ENCODE measurements at regions not wholly inside any gene's neighbourhood (a gene's known extent, or its start where the extent isn't known, plus 50 kb on each side); places are given as distances from the start of the nearest gene placed in this dataset.

DNA sequence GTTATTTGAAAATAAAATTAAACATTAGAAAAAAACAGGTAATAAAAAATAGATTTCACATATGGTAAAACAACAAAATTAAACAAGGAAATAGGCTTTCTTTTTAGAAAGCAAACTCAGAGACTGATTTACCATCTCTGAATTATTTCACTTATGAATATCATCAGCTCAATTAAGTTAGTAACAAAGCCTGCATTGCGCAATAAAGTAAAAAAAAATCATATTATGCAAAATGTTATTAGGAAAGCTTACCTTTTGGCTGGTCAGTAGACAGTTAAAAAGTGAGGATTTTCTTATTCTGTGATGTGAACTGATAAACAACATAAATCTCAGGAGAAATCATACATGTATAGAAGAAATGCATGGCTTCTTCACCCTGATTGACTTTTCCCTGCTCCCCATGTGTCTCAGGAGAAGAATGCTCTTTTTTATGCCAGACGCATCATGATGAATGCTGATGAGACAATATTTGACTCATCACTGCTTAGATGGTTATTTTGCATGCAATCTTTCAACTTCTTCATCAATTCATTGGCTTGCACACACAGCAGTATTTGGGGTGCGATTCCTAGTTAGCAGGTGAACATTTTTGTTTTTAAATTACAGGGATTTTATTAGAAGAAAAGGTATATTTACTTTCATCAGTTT, 124.5 kb upstream of the USP15 start:
- Histone ChIP-seq H3K4me3 (no peak overlapping the region), H3K27ac (no peak overlapping the region)

- H3K27ac ChIP-seq: no peak overlapping the region
- H3K4me3 ChIP-seq: no peak overlapping the region
Measured at GRCh38 chr12:62136496-62136895, 123.7 kb upstream of the USP15 start.

DNA sequence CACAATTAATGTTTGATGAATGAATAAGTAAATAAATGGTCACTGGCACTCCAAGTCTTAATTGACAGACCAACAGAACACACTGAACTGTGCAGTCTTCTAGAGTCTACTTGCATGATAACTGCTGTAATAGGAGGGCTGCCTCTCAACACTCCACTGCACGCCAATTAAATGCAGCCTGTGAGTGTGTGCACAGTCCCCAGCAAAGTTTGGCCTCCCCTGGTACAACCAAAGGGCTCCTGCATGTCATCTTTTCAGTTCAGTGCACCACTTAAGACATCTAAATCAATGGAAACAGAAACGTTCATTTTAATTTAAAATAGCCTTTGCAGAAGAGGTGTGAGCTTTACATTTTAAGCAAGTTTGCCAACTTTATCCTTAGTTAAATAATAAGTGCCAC, 121.7 kb upstream of the USP15 start:
- Histone ChIP-seq H3K4me3 (no peak overlapping the region), H3K27ac (no peak overlapping the region)

DNA sequence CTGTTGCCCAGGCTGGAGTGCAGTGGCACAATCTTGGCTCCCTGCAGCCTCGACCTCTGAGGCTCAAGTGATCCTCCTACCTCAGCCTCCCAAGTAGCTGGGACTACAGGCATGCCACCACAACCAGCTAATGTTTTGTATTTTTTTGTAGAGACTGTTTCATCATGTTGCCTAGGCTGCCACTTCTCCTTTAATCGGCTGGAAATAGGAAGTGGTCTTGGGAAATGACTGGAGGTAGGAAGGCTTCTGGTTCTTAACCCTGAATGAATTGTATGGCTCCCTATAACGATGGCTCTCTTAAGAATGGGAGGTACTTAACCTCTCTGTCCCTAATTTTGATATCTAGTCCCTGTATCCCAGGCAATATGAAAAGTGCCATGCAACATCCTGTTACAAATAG, 113.9 kb upstream of the USP15 start:
- no peak overlapping the region for H3K4me3 ChIP-seq
- H3K27ac ChIP-seq: no peak overlapping the region

DNA sequence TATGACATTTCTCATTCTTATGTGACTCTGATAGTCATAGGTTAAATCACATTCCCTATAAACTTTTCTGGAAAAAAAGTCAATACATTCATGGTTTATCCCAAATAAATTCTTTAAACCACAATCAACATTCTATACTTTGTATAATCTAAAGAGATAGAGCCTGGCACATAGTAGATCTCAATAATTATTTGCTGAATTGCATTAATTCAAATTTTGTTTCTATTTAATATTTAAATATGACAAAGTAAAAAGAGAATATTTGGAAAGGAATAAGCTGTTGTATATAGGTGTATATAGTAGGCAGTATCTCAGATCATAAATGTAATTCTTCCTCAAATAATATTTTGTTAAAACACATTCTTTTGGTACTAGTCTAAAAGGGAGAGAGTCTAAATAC, 102.2 kb upstream of the USP15 start:
- H3K4me3 ChIP-seq: no peak overlapping the region
- no peak overlapping the region for H3K27ac ChIP-seq

DNA sequence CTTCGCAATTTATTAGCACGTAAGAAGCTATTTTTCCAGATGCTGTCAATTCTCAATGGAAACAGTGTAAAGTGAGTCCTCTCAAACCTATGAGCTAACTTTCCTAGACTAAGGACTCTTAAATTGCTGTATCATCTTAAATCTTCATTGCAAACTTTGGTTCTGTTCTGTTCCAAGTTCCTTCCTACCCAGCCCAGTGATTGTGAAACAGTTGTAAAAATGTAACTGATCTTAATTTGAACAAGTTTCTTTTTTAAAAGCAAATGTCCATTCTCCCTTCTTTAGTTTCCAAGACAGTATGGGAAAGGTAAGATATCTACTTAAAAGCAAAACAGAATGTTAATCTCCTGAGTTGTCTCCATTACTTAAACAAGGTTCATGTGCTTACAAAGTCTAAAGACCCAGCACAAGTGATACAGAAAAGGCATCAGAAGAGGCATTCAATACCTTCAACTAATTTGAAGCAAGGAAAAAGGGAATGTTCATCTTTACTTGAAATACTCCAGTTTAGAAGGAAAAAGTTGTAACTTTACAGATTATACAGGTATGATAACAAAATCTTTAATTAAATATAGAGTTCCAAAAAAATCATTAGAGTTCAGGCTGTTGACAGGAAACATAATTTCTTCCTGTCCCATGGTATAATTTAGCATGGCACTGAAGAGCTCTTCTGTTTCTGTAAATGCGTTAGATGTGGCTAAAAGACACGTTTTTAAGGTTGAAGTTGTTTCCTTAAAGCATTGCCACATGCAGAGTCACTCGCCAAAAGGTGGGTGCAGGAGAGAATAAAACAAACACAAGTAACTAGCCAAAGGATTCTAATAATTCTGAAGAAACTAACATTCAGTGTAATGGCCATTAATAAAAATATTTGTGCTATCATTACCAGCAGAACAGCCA, 101.5 kb upstream of the USP15 start:
- H3K4me3 ChIP-seq: no peak overlapping the region
- H3K27ac ChIP-seq: no peak overlapping the region

DNA sequence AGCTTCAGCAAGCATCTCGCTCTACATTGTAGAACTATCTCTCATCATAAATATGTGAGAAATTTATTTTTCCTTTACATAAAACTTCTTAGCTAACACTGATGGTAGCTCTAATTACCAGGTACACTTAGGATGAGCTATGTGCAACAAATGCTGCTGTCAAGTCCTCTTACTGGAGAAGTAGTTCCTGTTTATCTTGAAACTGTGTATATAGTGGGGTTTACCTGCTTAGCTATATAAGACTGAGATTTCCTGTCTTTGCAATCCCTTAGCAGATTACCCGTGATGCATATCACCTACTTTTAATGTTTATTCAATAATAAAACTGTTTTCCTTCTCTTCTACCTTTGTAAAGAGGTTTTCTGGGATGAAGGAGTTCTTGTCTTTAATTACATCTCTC, 98.0 kb upstream of the USP15 start:
- H3K27ac ChIP-seq: no peak overlapping the region
- H3K4me3 ChIP-seq: no peak overlapping the region

- Histone ChIP-seq H3K27ac (peak overlapping the region in 1 of 21 experiments; percentile 14), H3K4me3 (no peak overlapping the region)
Measured at GRCh38 chr12:62163368-62163767, 96.8 kb upstream of the USP15 start.

DNA sequence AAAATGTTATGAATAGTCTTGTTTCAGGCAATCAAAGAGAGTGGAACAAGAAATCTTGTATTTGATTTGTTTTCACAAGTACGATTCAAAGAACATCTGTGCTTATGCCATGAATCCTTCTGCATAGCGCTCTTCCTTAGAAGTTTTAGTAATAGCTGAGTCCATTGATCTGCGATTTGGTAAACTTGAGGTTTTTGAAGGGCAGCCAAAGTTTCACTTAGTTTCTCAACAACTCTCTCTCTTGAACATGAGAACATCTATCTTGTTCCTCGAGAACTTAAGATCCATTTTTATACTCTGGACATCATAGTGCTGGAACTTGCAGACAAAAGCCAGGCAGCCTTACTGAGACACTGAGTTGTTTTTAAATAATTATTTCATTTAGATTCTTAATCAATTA, 96.2 kb upstream of the USP15 start:
- Histone ChIP-seq H3K27ac (peak overlapping the region in 1 of 21 experiments; percentile 14), H3K4me3 (no peak overlapping the region)

DNA sequence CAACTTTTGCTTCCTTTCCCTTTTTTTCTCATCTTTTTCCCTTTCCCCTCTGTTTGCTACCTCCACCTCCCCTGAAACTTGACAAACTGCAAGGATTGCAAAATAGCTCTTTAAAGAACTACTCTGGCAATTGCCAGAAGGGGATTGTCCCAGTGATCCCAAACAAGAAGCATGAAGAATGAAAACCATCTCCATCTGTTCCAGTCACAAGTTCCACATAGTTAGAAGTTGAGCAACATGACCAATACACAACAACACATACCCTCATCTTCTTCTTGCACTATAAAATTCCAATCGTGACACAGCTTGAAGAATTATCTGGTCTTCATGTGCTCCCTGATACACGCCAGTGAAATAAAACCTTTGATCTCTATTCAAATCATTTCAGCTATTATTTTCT, 93.7 kb upstream of the USP15 start:
- H3K27ac ChIP-seq: no peak overlapping the region
- no peak overlapping the region for H3K4me3 ChIP-seq

GRCh38 chr12:62168411-62168810, 91.8 kb upstream of the USP15 start:
- Histone ChIP-seq H3K4me3 (no peak overlapping the region), H3K27ac (no peak overlapping the region)

- no peak overlapping the region for H3K27ac ChIP-seq
- H3K4me3 ChIP-seq: no peak overlapping the region
Measured at GRCh38 chr12:62170241-62170640, 90.0 kb upstream of the USP15 start.

- Histone ChIP-seq H3K4me3 (peak overlapping the region; percentile 16 to 45 (median 30)), H3K27ac (peak overlapping the region in 2 of 21 experiments; percentile 6 to 42)
Measured at GRCh38 chr12:62190689-62191490, 69.3 kb upstream of the USP15 start.

GRCh38 chr12:62191491-62192179, 68.6 kb upstream of the USP15 start:
- peak overlapping the region; percentile 16 to 45 (median 30) for H3K4me3 ChIP-seq
- peak overlapping the region in 2 of 21 experiments; percentile 14 to 59 for H3K27ac ChIP-seq

DNA sequence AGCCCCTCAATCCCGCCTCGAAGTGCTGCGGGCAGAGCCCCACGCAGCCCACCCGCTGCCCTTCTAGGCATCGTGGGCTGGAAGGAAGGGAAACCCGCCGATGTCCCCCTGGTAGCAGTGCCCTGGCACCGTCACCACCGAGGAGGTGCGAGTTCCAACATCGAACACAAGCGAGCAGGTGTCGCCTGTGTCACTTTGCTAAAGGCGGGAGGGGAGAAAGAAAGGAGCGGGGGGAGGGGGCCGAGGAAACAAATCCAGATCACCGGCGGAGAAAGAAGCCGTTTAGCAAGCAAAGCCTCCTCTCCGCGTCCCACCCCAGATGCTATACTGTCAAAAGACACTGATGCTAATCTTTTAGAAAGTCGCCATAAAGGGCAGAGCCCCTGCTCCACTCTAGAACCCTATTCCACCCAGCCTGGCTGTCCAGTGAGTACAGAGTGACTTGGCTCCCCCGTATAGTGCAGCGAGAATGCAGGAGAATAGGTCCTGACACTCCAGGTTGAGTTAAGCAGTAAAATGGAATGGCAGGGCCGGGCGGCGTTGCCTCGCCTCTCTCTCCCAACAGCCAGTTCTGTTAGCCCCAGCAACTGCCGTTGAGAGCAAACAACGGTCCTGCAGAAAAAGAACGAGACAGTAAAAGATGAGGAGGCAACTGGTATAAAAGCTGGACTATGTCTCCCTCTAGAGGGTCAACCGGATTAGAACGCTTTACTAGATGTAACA, 67.9 kb upstream of the USP15 start:
- Histone ChIP-seq H3K27ac (peak overlapping the region in 3 of 21 experiments; percentile 14 to 59 (median 31)), H3K4me3 (peak overlapping the region; percentile 16 to 45 (median 30))

DNA sequence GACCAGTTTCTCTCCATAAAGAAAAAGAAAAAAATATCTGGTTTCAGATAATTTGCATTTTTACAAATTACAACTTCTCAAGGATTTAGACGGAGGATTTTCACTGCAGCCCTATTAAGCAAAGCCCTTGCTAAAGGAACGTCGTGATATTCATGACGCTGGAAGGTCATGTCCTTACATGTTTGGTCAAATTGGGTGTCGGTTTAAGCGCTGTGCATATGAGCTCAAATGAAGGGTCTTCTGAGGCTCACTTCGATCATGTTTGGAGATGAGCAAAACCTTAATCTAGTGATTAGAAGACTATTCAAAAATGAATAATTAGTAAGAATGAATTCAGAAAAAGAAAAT, 67.3 kb upstream of the USP15 start:
- peak overlapping the region in 2 of 7 experiments; percentile 36 to 45 for H3K4me3 ChIP-seq
- H3K27ac ChIP-seq: no peak overlapping the region

- Histone ChIP-seq H3K4me3 (no peak overlapping the region), H3K27ac (no peak overlapping the region)
Measured at GRCh38 chr12:62194031-62194430, 66.2 kb upstream of the USP15 start.

GRCh38 chr12:62194616-62195015, 65.6 kb upstream of the USP15 start:
- H3K4me3 ChIP-seq: no peak overlapping the region

GRCh38 chr12:62196146-62196545, 64.1 kb upstream of the USP15 start:
- Histone ChIP-seq H3K4me3 (no peak overlapping the region), H3K27ac (no peak overlapping the region)

More at GRCh38 chr12:62194616-62195015, 65.6 kb upstream of the USP15 start:
- no peak overlapping the region for H3K27ac ChIP-seq
